ENCODE measurements at regions not wholly inside any gene's neighbourhood (a gene's known extent, or its start where the extent isn't known, plus 50 kb on each side); places are given as distances from the start of the nearest gene placed in this dataset.
A peak's percentile ranks its signal among the peaks of the same experiment; 100 is the strongest.
"Not testable (repeated sequence)": the region's sequence is repeated elsewhere in the genome, so short reads cannot be mapped to it uniquely, and the experiment has no call there.

DNA sequence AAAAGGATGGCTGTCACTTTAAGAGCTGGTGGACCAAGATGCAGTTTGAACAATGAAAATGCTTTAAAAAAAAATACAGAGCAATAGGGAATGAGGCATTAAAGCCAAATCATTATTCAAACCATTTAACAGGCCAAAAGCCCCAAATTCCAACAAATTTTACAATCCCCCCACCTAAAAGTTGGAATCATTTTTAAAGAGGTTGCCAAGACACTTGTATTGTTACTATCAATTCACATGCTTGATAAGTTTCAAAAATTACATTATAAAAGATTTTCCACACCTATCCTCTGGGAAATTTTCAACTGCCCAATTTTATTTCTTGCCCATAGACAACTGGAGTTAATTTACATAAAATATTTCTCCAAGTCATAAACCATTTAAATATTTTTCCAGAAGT is 192.3 kb upstream of the ARHGEF26 start:
- H3K4me3 ChIP-seq (ENCODE audit: low read length), result no peak overlapping the region
- H3K36me3 ChIP-seq (ENCODE audit: control insufficient read depth, insufficient read depth, low read length), result no peaks in the 10 kb centered on the region
- no peaks in the 10 kb centered on the region for H3K27me3 ChIP-seq (ENCODE audit: control insufficient read depth, insufficient read depth, low read length)
- DNase-seq, result peak; percentile 85
- peaks cover under 1% of the 10 kb centered on the region for H3K9me3 ChIP-seq (replicated peaks; ENCODE audit: control insufficient read depth, low read depth, low read length)
- no peak overlapping the region for H3K27ac ChIP-seq (ENCODE audit: low read length)
- peaks cover 4% of the 10 kb centered on the region for H3K4me1 ChIP-seq (ENCODE audit: control insufficient read depth, insufficient read depth, low read length)

DNA sequence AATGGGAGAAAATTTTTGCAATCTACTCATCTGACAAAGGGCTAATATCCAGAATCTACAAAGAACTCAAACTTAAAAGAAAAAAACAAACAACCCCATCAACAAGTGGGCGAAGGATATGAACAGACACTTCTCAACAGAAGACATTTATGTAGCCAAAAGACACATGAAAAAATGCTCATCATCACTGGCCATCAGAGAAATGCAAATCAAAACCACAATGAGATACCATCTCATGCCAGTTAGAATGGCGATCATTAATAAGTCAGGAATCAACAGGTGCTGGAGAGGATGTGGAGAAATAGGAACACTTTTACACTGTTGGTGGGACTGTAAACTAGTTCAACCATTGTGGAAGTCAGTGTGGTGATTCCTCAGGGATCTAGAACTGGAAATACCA is 187.7 kb upstream of the ARHGEF26 start:
- H3K36me3 ChIP-seq (ENCODE audit: control insufficient read depth, insufficient read depth, low read length); H3K27ac ChIP-seq (ENCODE audit: low read length); DNase-seq; H3K4me1 ChIP-seq (ENCODE audit: control insufficient read depth, insufficient read depth, low read length); H3K4me3 ChIP-seq (ENCODE audit: low read length); H3K9me3 ChIP-seq (replicated peaks; ENCODE audit: control insufficient read depth, low read depth, low read length); H3K27me3 ChIP-seq (ENCODE audit: control insufficient read depth, insufficient read depth, low read length): not testable (repeated sequence)
- no CpG with 5 or more reads among the region's 2 CpGs for WGBS (ENCODE audit: insufficient coverage)

DNA sequence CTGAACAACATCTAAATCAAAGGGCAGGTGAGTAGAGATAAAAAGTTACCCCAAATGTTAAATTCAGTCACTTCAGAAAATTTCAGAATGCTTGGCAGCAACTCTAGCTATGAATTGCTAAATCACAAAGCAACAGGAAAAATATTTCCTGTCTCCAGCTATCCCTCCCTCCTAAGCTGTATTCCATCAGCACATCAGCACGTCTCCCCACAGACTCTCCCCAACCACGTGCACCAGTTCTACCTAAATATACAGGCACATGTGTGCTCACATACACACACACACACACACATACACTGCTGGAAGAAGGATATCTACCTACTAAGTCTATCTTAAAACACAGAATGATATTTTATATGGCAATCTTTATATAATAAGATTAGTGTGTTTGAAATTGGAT is 177.1 kb upstream of the ARHGEF26 start:
- Histone ChIP-seq H3K27me3 (ENCODE audit: control insufficient read depth, insufficient read depth, low read length) (no peaks in the 10 kb centered on the region), H3K4me1 (ENCODE audit: control insufficient read depth, insufficient read depth, low read length) (no peaks in the 10 kb centered on the region), H3K4me3 (ENCODE audit: low read length) (no peak overlapping the region), H3K9me3 (replicated peaks; ENCODE audit: control insufficient read depth, low read depth, low read length) (peaks cover 2% of the 10 kb centered on the region), H3K27ac (ENCODE audit: low read length) (no peak overlapping the region), H3K36me3 (ENCODE audit: control insufficient read depth, insufficient read depth, low read length) (no peaks in the 10 kb centered on the region)
- WGBS (ENCODE audit: insufficient coverage), result 0% methylated on average over 2 of the region's 2 CpGs
- peak; percentile 89 for DNase-seq

DNA sequence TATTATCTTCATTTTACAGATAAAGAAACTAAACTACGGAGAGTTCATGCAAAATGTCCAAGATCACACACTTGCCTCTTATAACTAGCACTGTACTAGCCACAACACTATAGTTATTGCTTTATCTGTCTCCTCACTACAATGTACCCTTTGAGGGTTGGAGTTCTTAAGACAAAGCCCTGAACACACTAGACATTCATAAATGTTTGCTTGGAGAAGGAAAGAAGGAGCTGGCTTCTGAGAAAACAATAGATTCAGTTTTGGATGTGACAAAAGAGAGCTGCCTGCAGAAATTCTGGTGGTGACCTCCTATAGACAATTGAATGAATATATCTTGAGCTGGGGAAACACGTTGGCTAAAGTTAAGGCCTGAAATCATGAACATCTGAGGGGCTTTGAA is 169.9 kb upstream of the ARHGEF26 start:
- no peak overlapping the region for H3K27ac ChIP-seq (ENCODE audit: low read length)
- WGBS (ENCODE audit: insufficient coverage), result no CpG with 5 or more reads among the region's 2 CpGs
- H3K36me3 ChIP-seq (ENCODE audit: control insufficient read depth, insufficient read depth, low read length), result no peaks in the 10 kb centered on the region
- peaks cover 2% of the 10 kb centered on the region for H3K9me3 ChIP-seq (replicated peaks; ENCODE audit: control insufficient read depth, low read depth, low read length)
- H3K4me3 ChIP-seq (ENCODE audit: low read length), result no peak overlapping the region
- H3K27me3 ChIP-seq (ENCODE audit: control insufficient read depth, insufficient read depth, low read length), result no peaks in the 10 kb centered on the region
- H3K4me1 ChIP-seq (ENCODE audit: control insufficient read depth, insufficient read depth, low read length), result peaks cover 7% of the 10 kb centered on the region
- DNase-seq, result no peak

DNA sequence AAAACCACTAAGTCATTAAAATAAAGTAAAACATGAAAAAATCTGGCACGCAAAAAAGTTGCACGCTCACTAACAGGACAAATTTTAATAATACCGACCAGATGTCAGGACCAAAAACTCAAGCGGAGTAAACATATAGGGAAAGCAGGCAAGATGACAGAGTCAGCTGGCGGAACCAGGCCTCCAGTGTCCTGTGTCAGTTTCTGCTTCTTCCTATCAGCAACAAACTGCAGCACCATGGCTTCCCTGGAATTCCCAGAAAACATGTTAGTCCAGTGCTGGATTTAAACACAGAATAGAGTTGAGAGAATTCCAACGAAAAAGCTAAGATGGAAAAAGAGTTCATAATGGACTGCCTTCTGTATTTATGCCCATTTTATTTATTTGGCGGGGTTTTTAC is 169.1 kb upstream of the ARHGEF26 start:
- peak; percentile 79 for DNase-seq
- peak overlapping the region; percentile 67 for H3K27ac ChIP-seq (ENCODE audit: low read length)
- H3K4me1 ChIP-seq (ENCODE audit: control insufficient read depth, insufficient read depth, low read length), result peaks cover 12% of the 10 kb centered on the region
- WGBS (ENCODE audit: insufficient coverage), result 40% methylated on average over 2 of the region's 7 CpGs
- peaks cover 2% of the 10 kb centered on the region for H3K9me3 ChIP-seq (replicated peaks; ENCODE audit: control insufficient read depth, low read depth, low read length)
- no peaks in the 10 kb centered on the region for H3K27me3 ChIP-seq (ENCODE audit: control insufficient read depth, insufficient read depth, low read length)
- no peaks in the 10 kb centered on the region for H3K36me3 ChIP-seq (ENCODE audit: control insufficient read depth, insufficient read depth, low read length)
- H3K4me3 ChIP-seq (ENCODE audit: low read length), result no peak overlapping the region

DNA sequence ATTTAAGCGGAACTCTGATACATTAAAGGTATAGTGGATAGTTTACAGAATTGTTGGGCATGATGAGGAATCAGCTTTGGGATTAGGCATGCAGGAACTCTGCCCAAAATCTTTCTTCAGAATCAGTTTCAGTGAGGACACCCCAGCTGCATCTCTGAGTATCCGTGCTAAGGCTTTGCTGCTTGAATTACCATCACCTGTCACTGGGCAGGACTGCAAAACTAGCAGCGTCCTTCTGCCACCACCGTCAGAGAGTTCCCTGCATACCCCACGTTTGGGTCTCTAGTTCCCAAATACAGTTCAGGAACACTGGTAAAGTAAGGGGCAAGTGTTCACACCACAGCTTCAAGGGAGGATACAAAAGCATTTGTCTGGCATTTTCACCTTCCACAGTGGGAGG is 164.6 kb upstream of the ARHGEF26 start:
- Histone ChIP-seq H3K36me3 (ENCODE audit: control insufficient read depth, insufficient read depth, low read length) (no peaks in the 10 kb centered on the region), H3K4me3 (ENCODE audit: low read length) (no peak overlapping the region), H3K27ac (ENCODE audit: low read length) (no peak overlapping the region), H3K9me3 (replicated peaks; ENCODE audit: control insufficient read depth, low read depth, low read length) (no peaks in the 10 kb centered on the region), H3K27me3 (ENCODE audit: control insufficient read depth, insufficient read depth, low read length) (no peaks in the 10 kb centered on the region), H3K4me1 (ENCODE audit: control insufficient read depth, insufficient read depth, low read length) (peaks cover 24% of the 10 kb centered on the region)
- DNase-seq, result no peak
- 67% methylated on average over 4 of the region's 5 CpGs for WGBS (ENCODE audit: insufficient coverage)

DNA sequence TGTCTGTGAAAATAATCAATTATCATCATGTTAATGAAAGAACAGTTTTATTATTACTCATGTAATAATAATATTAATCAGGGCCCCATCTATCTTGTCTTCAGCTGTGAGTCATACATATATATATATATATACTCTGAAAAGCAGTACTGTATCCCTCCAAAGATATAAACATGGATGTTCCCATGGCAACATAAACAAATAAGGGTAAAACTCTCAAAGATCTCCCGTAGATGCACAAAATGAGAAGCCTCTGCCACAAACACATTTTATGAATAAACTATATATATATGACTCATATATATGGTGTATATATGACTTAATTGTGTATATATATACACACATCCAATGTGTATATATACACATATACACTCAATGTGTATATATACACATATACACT is 163.8 kb upstream of the ARHGEF26 start:
- H3K36me3 ChIP-seq (ENCODE audit: control insufficient read depth, insufficient read depth, low read length), result no peaks in the 10 kb centered on the region
- H3K27ac ChIP-seq (ENCODE audit: low read length), result no peak overlapping the region
- H3K9me3 ChIP-seq (replicated peaks; ENCODE audit: control insufficient read depth, low read depth, low read length), result no peaks in the 10 kb centered on the region
- no peaks in the 10 kb centered on the region for H3K27me3 ChIP-seq (ENCODE audit: control insufficient read depth, insufficient read depth, low read length)
- H3K4me3 ChIP-seq (ENCODE audit: low read length), result no peak overlapping the region
- no CpG with 5 or more reads among the region's 1 CpG for WGBS (ENCODE audit: insufficient coverage)
- H3K4me1 ChIP-seq (ENCODE audit: control insufficient read depth, insufficient read depth, low read length), result peaks cover 20% of the 10 kb centered on the region
- DNase-seq, result peak; percentile 69

DNA sequence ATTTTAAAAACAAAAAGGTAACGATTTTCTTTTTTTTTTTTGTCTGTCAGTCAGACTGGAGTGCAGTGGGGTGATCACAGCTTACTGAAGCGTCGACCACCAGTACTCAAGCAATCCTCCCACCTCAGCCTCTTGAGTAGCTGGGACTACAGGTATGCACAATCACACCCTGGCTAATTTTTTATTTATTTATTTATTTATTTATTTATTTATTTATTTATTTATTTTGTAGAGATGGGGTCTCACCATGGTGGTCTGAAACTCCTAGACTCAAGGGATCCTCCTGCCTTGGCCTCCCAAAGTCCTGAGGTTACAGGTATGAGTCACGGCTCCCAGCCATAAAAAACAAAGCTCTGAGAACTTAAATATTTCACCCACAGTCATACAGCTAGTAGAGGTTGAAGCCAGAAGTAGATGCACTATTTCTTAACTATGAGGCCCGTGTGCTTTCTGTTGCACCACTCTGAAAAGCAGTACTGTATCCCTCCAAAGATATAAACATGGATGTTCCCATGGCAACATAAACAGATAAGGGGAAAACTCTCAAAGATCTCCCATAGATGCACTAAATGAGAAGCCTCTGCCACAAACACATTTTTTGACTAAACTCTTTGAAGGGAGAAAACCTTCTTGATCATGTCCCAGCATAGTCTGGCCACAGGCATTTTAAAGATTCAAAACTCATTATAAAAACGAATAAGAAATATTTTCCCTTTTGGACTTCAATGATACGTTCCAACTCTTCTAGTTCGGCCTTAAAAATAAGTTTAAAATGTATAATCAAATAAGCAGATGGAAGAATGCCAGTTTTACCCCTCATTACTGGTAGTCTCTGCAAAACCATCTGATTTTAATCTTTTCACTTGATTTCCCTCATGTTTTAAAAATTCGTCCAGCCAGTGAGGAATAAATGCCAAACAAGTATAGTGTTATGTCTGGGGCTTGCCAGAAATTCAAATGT is 162.3 kb upstream of the ARHGEF26 start:
- H3K36me3 ChIP-seq (ENCODE audit: control insufficient read depth, insufficient read depth, low read length), result no peaks in the 10 kb centered on the region
- no peaks in the 10 kb centered on the region for H3K9me3 ChIP-seq (replicated peaks; ENCODE audit: control insufficient read depth, low read depth, low read length)
- H3K4me3 ChIP-seq (ENCODE audit: low read length), result no peak overlapping the region
- no peaks in the 10 kb centered on the region for H3K27me3 ChIP-seq (ENCODE audit: control insufficient read depth, insufficient read depth, low read length)
- DNase-seq, result peak; percentile 90
- no CpG with 5 or more reads among the region's 9 CpGs for WGBS (ENCODE audit: insufficient coverage)
- H3K4me1 ChIP-seq (ENCODE audit: control insufficient read depth, insufficient read depth, low read length), result peaks cover 18% of the 10 kb centered on the region
- peak overlapping the region; percentile 80 for H3K27ac ChIP-seq (ENCODE audit: low read length)

DNA sequence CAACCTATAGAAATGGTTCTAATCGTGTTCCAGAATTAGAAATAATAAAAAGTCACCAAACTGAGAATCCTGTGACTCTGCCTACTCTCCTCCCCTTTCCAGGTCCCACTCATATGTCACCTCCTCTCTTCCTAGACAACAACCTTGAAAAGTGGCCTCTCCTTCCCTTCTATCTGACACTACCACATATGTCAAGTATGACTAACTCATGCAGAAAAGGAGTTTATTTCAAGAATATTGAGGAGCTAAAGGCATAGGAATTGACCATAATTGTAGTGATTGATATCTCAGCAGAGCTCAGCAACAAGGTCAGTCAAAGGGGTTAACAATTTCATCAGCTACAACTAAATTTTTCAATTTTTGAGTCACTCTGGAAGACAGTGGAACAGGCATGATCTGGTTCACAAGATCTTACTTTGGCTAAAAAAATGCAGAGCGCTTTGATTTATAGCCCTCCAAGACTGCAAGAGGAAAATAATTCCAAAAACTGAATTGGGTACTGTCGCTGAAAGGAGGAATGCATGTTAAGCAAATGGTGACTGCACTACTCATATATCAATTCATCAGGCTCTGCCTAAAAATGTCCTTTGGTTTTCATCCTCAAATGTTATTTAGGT is 160.6 kb upstream of the ARHGEF26 start:
- Histone ChIP-seq H3K27me3 (ENCODE audit: control insufficient read depth, insufficient read depth, low read length) (no peaks in the 10 kb centered on the region), H3K27ac (ENCODE audit: low read length) (peak overlapping the region; percentile 80), H3K4me3 (ENCODE audit: low read length) (no peak overlapping the region), H3K4me1 (ENCODE audit: control insufficient read depth, insufficient read depth, low read length) (peaks cover 17% of the 10 kb centered on the region), H3K9me3 (replicated peaks; ENCODE audit: control insufficient read depth, low read depth, low read length) (no peaks in the 10 kb centered on the region), H3K36me3 (ENCODE audit: control insufficient read depth, insufficient read depth, low read length) (no peaks in the 10 kb centered on the region)
- peak; percentile 60 for DNase-seq
- no CpG with 5 or more reads among the region's 3 CpGs for WGBS (ENCODE audit: insufficient coverage)

DNA sequence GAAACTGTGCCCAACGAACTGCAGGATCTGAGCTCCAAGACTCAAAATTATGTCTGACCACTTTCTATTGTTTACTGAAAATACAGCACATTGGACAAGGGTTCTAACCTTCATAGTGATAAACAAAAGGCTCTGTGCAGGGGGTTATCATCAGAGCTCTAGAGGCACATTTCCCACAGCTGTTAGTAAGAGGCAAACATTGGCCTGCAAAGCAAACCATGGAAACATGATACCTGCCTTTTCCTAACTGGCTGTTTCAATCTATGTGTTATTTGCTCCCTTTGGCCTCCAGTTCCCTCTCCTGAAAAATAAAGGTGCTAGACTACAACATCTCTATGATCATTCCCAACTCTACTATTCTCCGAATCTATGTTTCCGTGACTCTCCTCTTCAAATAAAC is 159.7 kb upstream of the ARHGEF26 start:
- no peaks in the 10 kb centered on the region for H3K36me3 ChIP-seq (ENCODE audit: control insufficient read depth, insufficient read depth, low read length)
- peaks cover 16% of the 10 kb centered on the region for H3K4me1 ChIP-seq (ENCODE audit: control insufficient read depth, insufficient read depth, low read length)
- H3K27ac ChIP-seq (ENCODE audit: low read length), result peak overlapping the region; percentile 25
- H3K9me3 ChIP-seq (replicated peaks; ENCODE audit: control insufficient read depth, low read depth, low read length), result no peaks in the 10 kb centered on the region
- H3K27me3 ChIP-seq (ENCODE audit: control insufficient read depth, insufficient read depth, low read length), result no peaks in the 10 kb centered on the region
- DNase-seq, result peak; percentile 42
- no CpG with 5 or more reads among the region's 3 CpGs for WGBS (ENCODE audit: insufficient coverage)
- no peak overlapping the region for H3K4me3 ChIP-seq (ENCODE audit: low read length)
